Body of pancreas (tissue), 4 donors: ENCODE measurements at regions not wholly inside any gene's neighbourhood (a gene's known extent, or its start where the extent isn't known, plus 50 kb on each side); places are given as distances from the start of the nearest gene placed in this dataset.
"Not testable (repeated sequence)": the region's sequence is repeated elsewhere in the genome, so short reads cannot be mapped to it uniquely, and the experiment has no call there.

ENCODE experiments used
- ATAC-seq: fragments of 150-250 bp; one replicate; pipeline ENCODE4 v1.9.1; 2016
- DNase-seq, 4 donors: peaks; one replicate each; pipeline ENCODE4 v3.0.0-alpha.2; 2019
- H3K27ac ChIP-seq, 4 donors: fragments of 200-600 bp; sonication (generic); 1 replicate in 3 of 4; 2 replicates in 1 of 4; pipeline versions ENCODE4 v1.5.1 to v1.6.1; 2016 to 2019; ENCODE audit warnings: mild to moderate bottlenecking in 1 of 4, mixed read lengths in 1 of 4, moderate library complexity in 1 of 4
- H3K27me3 ChIP-seq, 2 donors: fragments of 200-600 bp; sonication (generic); one replicate each; pipeline ENCODE4 v1.6.0; 2016; ENCODE audit warnings: mild to moderate bottlenecking in 1 of 2
- H3K36me3 ChIP-seq, 2 donors: fragments of 200-600 bp; sonication (generic); replicated peaks in 1 of 2; 2 replicates each; pipeline ENCODE4 v1.5.1; 2016; ENCODE audit warnings: low read depth in 2 of 2; ENCODE audit not compliant: insufficient read depth in 1 of 2
- H3K4me1 ChIP-seq: fragments of 200-600 bp; sonication (generic); one replicate; pipeline ENCODE4 v1.6.0; 2016
- H3K4me3 ChIP-seq, 2 donors: fragments of 200-600 bp; sonication (generic); 1 replicate in 1 of 2; 2 replicates in 1 of 2; pipeline ENCODE4 v1.5.1; 2016 to 2019
- H3K9me3 ChIP-seq, 3 donors: fragments of 200-600 bp; sonication (generic); 1 replicate in 2 of 3; 2 replicates in 1 of 3; pipeline ENCODE4 v1.5.1; 2016
- CTCF ChIP-seq, 7 experiments: fragments of 450-650 bp in 4 of 7; fragments of 200-600 bp in 3 of 7; sonication (generic) in 3 of 7; IDR thresholded peaks; one replicate each; pipeline ENCODE4 v1.5.1; 2016 to 2019; ENCODE audit warnings: antibody characterized with exemption in 7 of 7
- POLR2A ChIP-seq, 3 donors: fragments of 450-650 bp; IDR thresholded peaks; one replicate each; pipeline ENCODE4 v1.6.1; 2016; ENCODE audit warnings: antibody characterized with exemption in 3 of 3, mild to moderate bottlenecking in 2 of 3
- WGBS, 2 donors: methylation state at CpG; one replicate each; pipeline ENCODE4 v1.1.5; 2017; 5-methylcytosine and 5-hydroxymethylcytosine counted together
- intact Hi-C: fragments of 100-400 bp; cut with DNase I; formaldehyde crosslinking; loops from one replicate; pipeline ENCODE4 v1.15.1; 2023

- WGBS, 2 donors: 50 to 56% methylated on average over 8 of the region's 8 CpGs
- DNase-seq: no peak
These were observed 167.8 kb downstream of the PMAIP1 start for GRCh38 chr18:60067426-60068210.

GRCh38 chr18:60066219-60066975 lies 166.6 kb downstream of the PMAIP1 start:
- Histone ChIP-seq H3K4me3 (no peak overlapping the region), H3K27me3 (no peaks in the 10 kb centered on the region), H3K4me1 (no peaks in the 10 kb centered on the region), H3K27ac (no peak overlapping the region), H3K36me3 (no peaks in the 10 kb centered on the region), H3K9me3 (no peaks in the 10 kb centered on the region)
- 56 to 59% methylated on average over 8 of the region's 8 CpGs for WGBS, 2 donors
- no peak for TF ChIP-seq CTCF (IDR thresholded peaks at IDR 0.05)
- TF ChIP-seq POLR2A (IDR thresholded peaks at IDR 0.05): no peak
- intact Hi-C loops: no loop called here
- DNase-seq (no peak), ATAC-seq (no peak)

More at GRCh38 chr18:60067426-60068210, 167.8 kb downstream of the PMAIP1 start:
- Histone ChIP-seq H3K36me3 (no peaks in the 10 kb centered on the region), H3K27ac (no peak overlapping the region), H3K4me1 (no peaks in the 10 kb centered on the region), H3K4me3 (no peak overlapping the region), H3K9me3 (no peaks in the 10 kb centered on the region), H3K27me3 (no peaks in the 10 kb centered on the region)
- no peak for TF ChIP-seq POLR2A (IDR thresholded peaks at IDR 0.05)
- no peak for TF ChIP-seq CTCF (IDR thresholded peaks at IDR 0.05)
- intact Hi-C loops: no loop called here
- ATAC-seq: no peak

DNA sequence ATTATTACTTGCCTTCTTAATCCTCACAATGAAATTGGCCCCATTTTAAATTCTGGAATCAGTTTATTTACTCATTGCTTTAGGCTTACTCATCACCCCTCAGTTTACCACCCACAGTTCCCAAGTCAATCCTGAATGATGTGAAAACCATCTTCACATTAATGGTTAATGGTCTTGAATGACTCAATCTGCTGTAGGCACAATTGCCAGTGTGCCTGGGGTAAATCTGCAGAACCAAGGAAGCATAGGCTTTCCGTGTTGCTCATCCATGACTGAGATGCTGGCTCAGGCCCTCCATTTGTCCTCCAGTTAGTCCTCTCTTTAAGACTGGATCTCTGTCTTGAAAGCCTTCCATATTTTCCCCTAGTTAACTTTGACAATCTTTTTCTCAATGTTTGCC lies 164.5 kb downstream of the PMAIP1 start:
- Histone ChIP-seq H3K9me3 (no peaks in the 10 kb centered on the region), H3K27me3 (no peaks in the 10 kb centered on the region), H3K4me3 (no peak overlapping the region), H3K4me1 (no peaks in the 10 kb centered on the region), H3K36me3 (no peaks in the 10 kb centered on the region), H3K27ac (no peak overlapping the region)
- TF ChIP-seq POLR2A (IDR thresholded peaks at IDR 0.05) (no peak), CTCF (IDR thresholded peaks at IDR 0.05) (no peak)
- DNase-seq: no peak
- no peak for ATAC-seq
- intact Hi-C loops: no loop called here
- WGBS, 2 donors: 82 to 83% methylated on average over 1 of the region's 1 CpG

- H3K27ac ChIP-seq, H3K4me3 ChIP-seq, H3K36me3 ChIP-seq, intact Hi-C loops, H3K4me1 ChIP-seq, H3K27me3 ChIP-seq, H3K9me3 ChIP-seq, DNase-seq, ATAC-seq: not testable (repeated sequence)
- 42 to 55% methylated on average over 3 of the region's 3 CpGs for WGBS, 2 donors
These were observed 163.0 kb downstream of the PMAIP1 start for GRCh38 chr18:60062831-60063230.

DNA sequence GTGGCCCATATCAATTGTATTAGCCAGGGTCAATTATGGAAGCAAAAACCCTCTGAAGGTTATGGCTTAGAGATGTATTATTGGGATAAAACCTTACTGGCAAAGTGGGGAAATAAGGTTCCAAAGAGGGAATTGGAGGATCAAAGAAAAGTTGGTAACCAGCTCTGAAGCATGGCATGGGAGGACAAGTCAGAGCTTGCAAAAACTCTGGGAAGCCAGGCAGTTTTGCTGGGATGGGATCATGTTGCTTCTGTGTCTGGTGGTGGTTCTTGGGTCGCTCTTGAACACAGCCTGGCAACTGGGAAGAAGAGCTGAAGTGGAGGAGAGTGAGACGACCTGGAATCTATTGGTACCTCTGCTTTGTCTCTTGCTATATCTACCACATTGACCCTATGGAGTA lies 162.6 kb downstream of the PMAIP1 start:
- ATAC-seq: no peak
- WGBS, 2 donors: 38% methylated on average over 2 of the region's 2 CpGs

More for the DNA sequence above, 162.6 kb downstream of the PMAIP1 start:
- H3K27me3 ChIP-seq: no peaks in the 10 kb centered on the region
- DNase-seq: no peak
- no peak overlapping the region for H3K27ac ChIP-seq
- H3K4me3 ChIP-seq: no peak overlapping the region
- no peaks in the 10 kb centered on the region for H3K9me3 ChIP-seq
- no peaks in the 10 kb centered on the region for H3K4me1 ChIP-seq
- intact Hi-C loops: no loop called here
- TF ChIP-seq POLR2A (IDR thresholded peaks at IDR 0.05) (no peak), CTCF (IDR thresholded peaks at IDR 0.05) (no peak)
- no peaks in the 10 kb centered on the region for H3K36me3 ChIP-seq
